HepG2 (cell line): ENCODE measurements at regions not wholly inside any gene's neighbourhood (a gene's known extent, or its start where the extent isn't known, plus 50 kb on each side); places are given as distances from the start of the nearest gene placed in this dataset.
A peak's percentile ranks its signal among the peaks of the same experiment; 100 is the strongest.

Experiments used
- ATAC-seq: fragments of 200-7000 bp; cut with Tn5 transposase; 3 replicates; pipeline ENCODE4 v1.9.1; 2020; ENCODE audit warnings: mild to moderate bottlenecking, moderate library complexity
- BruUV-seq: library from RNA; stranded (reverse); fragments of 400-500 nt; replicated peaks from 2 replicates; lab custom pipeline; 2021; lab: Mats Ljungman, UMichigan
- CTCF ChIA-PET: fragments of 300-600 bp; formaldehyde crosslinking; extraction: SDS; loops from one replicate; lab custom pipeline; 2021; ENCODE audit warnings: low total read pairs, inconsistent platforms, low intra/inter-chr PET ratio; lab: Yijun Ruan, JAX
- POLR2A ChIA-PET: fragments of 350-600 bp; sonication (Branson Sonifier 250); formaldehyde crosslinking; loops from one replicate; lab custom pipeline; 2020; ENCODE audit warnings: antibody characterized with exemption, inconsistent platforms; lab: Yijun Ruan, JAX
- DNase-seq: peaks from one replicate; pipeline ENCODE4 v3.0.0-alpha.2; 2015; ENCODE audit warnings: low spot score
- FAIRE-seq: peaks from 3 replicates; lab custom pipeline; 2011; peaks lifted over from hg19 to GRCh38; lab: Jason Lieb, UNC
- H2AFZ ChIP-seq: one replicate; pipeline ENCODE4 v1.6.1; 2011; ENCODE audit warnings: low read length, inconsistent platforms
- H3K27ac ChIP-seq: fragments of 300-600 bp; 3 replicates; pipeline ENCODE4 v1.8.0; 2011; ENCODE audit warnings: mixed run types, mild to moderate bottlenecking, mixed read lengths, low read length, inconsistent platforms; ENCODE audit not compliant: insufficient read depth; ENCODE audit errors: extremely low read length
- H3K27me3 ChIP-seq, 2 experiments: fragments of 200-600 bp in 1 of 2; 2 replicates in 1 of 2; 3 replicates in 1 of 2; pipeline versions ENCODE4 v1.6.0 to v1.8.0; 2011; ENCODE audit warnings: low read length in 2 of 2, mild to moderate bottlenecking in 2 of 2, moderate library complexity in 2 of 2, inconsistent platforms in 1 of 2; ENCODE audit not compliant: insufficient read depth in 2 of 2, control insufficient read depth in 1 of 2
- H3K36me3 ChIP-seq, 2 experiments: fragments of 200-600 bp in 1 of 2; replicated peaks in 1 of 2; 2 replicates in 1 of 2; 3 replicates in 1 of 2; pipeline versions ENCODE4 v1.5.1 to v1.8.0; 2011; ENCODE audit warnings: low read length in 2 of 2, inconsistent platforms in 1 of 2; ENCODE audit not compliant: insufficient read depth in 2 of 2, control insufficient read depth in 1 of 2
- H3K4me1 ChIP-seq: 2 replicates; pipeline ENCODE4 v1.5.1; 2012; ENCODE audit warnings: low read length, inconsistent platforms; ENCODE audit not compliant: insufficient read depth
- H3K4me2 ChIP-seq: 2 replicates; pipeline ENCODE4 v1.6.0; 2011; ENCODE audit warnings: low read depth, low read length, inconsistent platforms
- H3K4me3 ChIP-seq, 3 experiments: fragments of 200-600 bp in 1 of 3; sonication (generic), shearing (Covaris generic) in 1 of 3; replicated peaks in 1 of 3; 2 replicates each; pipeline ENCODE4 v1.5.1; 2011 to 2016; ENCODE audit warnings: low read length in 3 of 3, inconsistent platforms in 2 of 3, low read depth in 2 of 3, mild to moderate bottlenecking in 2 of 3, control low read depth in 1 of 3, mixed read lengths in 1 of 3; ENCODE audit not compliant: insufficient read depth in 1 of 3
- H3K79me2 ChIP-seq: one replicate; pipeline ENCODE4 v1.6.1; 2011; ENCODE audit warnings: low read length, inconsistent platforms; ENCODE audit not compliant: insufficient read depth
- H3K9ac ChIP-seq: 2 replicates; pipeline ENCODE4 v1.6.0; 2011; ENCODE audit warnings: mild to moderate bottlenecking, low read depth, low read length, inconsistent platforms; ENCODE audit not compliant: insufficient read depth
- H3K9me3 ChIP-seq: 2 replicates; pipeline ENCODE4 v1.5.1; 2012; ENCODE audit warnings: mild to moderate bottlenecking, low read length
- H4K20me1 ChIP-seq: 2 replicates; pipeline ENCODE4 v1.6.0; 2011; ENCODE audit warnings: inconsistent platforms, mild to moderate bottlenecking, low read length, moderate library complexity; ENCODE audit not compliant: insufficient read depth
- ARNTL ChIP-seq: sonication (generic); formaldehyde crosslinking; IDR thresholded peaks from 2 replicates; pipeline ENCODE4 v1.4.0; 2020; ENCODE audit warnings: mild to moderate bottlenecking, missing genetic modification reagents
- HNF4A ChIP-seq: sonication (generic); formaldehyde crosslinking; IDR thresholded peaks from 2 replicates; pipeline ENCODE4 v1.4.0; 2020; ENCODE audit warnings: missing genetic modification reagents
- KAT7 ChIP-seq: IDR thresholded peaks from 2 replicates; pipeline ENCODE4 v1.6.1; 2018; ENCODE audit warnings: borderline replicate concordance, missing compliant biosample characterization
- PTBP1 ChIP-seq: fragments of 200-400 bp; formaldehyde crosslinking; IDR thresholded peaks from 2 replicates; pipeline ENCODE4 v1.6.1; 2018; ENCODE audit warnings: low read length, low read depth; ENCODE audit not compliant: poor library complexity, severe bottlenecking
- SATB2 ChIP-seq: sonication (generic); formaldehyde crosslinking; IDR thresholded peaks from 2 replicates; pipeline ENCODE4 v1.5.0; 2020; ENCODE audit warnings: missing genetic modification reagents
- ZNF350 ChIP-seq: sonication (generic); formaldehyde crosslinking; IDR thresholded peaks from 2 replicates; pipeline ENCODE4 v1.4.0; 2020; ENCODE audit warnings: mild to moderate bottlenecking, low read depth, missing genetic modification reagents, borderline replicate concordance
- ZNF503 ChIP-seq: sonication (generic); formaldehyde crosslinking; IDR thresholded peaks from 2 replicates; pipeline ENCODE4 v1.4.0; 2020; ENCODE audit warnings: missing genetic modification reagents
- ZNF609 ChIP-seq: sonication (generic); formaldehyde crosslinking; IDR thresholded peaks from 2 replicates; pipeline ENCODE4 v1.4.0; 2020; ENCODE audit warnings: mild to moderate bottlenecking, missing genetic modification reagents, borderline replicate concordance
- ZNF672 ChIP-seq: sonication (generic); formaldehyde crosslinking; IDR thresholded peaks from 2 replicates; pipeline ENCODE4 v1.8.1; 2022; ENCODE audit warnings: missing genetic modification reagents
- WGBS: methylation state at CpG from one replicate; pipeline ENCODE4 v1.1.6; 2017; ENCODE audit warnings: low lambda C conversion rate; 5-methylcytosine and 5-hydroxymethylcytosine counted together
- in situ Hi-C: cut with HindIII; loops from 2 replicates; pipeline ENCODE4 v1.10.0; 2017; ENCODE audit warnings: low pct_unique_long_range_greater_than_20kb; ENCODE audit not compliant: extremely low pct_ligation_motif_present
- intact Hi-C: fragments of 100-400 bp; cut with micrococcal nuclease; formaldehyde crosslinking; loops from one replicate; pipeline ENCODE4 v1.10.0; 2022; ENCODE audit not compliant: unreplicated experiment

GRCh38 chr18:46325895-46326294 lies 221.7 kb downstream of the HAUS1 start (continued):
- TF ChIP-seq ZNF350 = no peak
- TF ChIP-seq, all 625 proteins: peak for 0

GRCh38 chr18:46329736-46330246 lies 225.6 kb downstream of the HAUS1 start:
- no peak for DNase-seq
- 16% methylated on average over 8 of the region's 8 CpGs for WGBS
- intact Hi-C loops (no loop called here), in situ Hi-C loops (no loop called here)
- FAIRE-seq = no peak
- H2AFZ ChIP-seq = no peak overlapping the region
- H3K79me2 ChIP-seq = no peaks in the 10 kb centered on the region
- TF ChIP-seq SATB2 (no peak), PTBP1 (no peak), ZNF672 (CRISPR knock-in tag) (no peak), ARNTL (CRISPR knock-in tag) (no peak)
- peaks cover 0 to 38% of the 10 kb centered on the region in 2 experiments; a peak in 4 of 5 replicates for H3K27me3 ChIP-seq
- no peaks in the 10 kb centered on the region for H3K36me3 ChIP-seq
- ChIA-PET CTCF (no interaction called here), POLR2A (no interaction called here)
- 0 out of 2 replicates have a peak, but pooled peaks cover 5% of the 10 kb centered on the region for H3K4me1 ChIP-seq
- H4K20me1 ChIP-seq = no peaks in the 10 kb centered on the region
- ATAC-seq = no peak
- H3K4me3 ChIP-seq = no peak overlapping the region
- no TSS peak for BruUV-seq
- H3K27ac ChIP-seq = no peak overlapping the region
- H3K9me3 ChIP-seq = no peaks in the 10 kb centered on the region
- H3K4me2 ChIP-seq = no peak overlapping the region
- H3K9ac ChIP-seq = no peak overlapping the region

GRCh38 chr18:46331316-46331715 lies 227.1 kb downstream of the HAUS1 start:
- WGBS = 0% methylated on average over 1 of the region's 1 CpG
- Histone ChIP-seq H3K27me3 (peaks cover 1 to 40% of the 10 kb centered on the region in 2 experiments; a peak in 4 of 5 replicates), H3K27ac (no peak overlapping the region), H3K9me3 (no peaks in the 10 kb centered on the region), H3K36me3 (no peaks in the 10 kb centered on the region), H3K4me2 (no peak overlapping the region), H3K79me2 (no peaks in the 10 kb centered on the region), H3K4me3 (no peak overlapping the region), H3K4me1 (0 out of 2 replicates have a peak, but pooled peaks cover 5% of the 10 kb centered on the region), H2AFZ (no peak overlapping the region), H3K9ac (no peak overlapping the region), H4K20me1 (no peaks in the 10 kb centered on the region)
- no peak for FAIRE-seq
- peak; percentile 15 for DNase-seq
- BruUV-seq = no TSS peak
- POLR2A ChIA-PET = no interaction called here
- intact Hi-C loops = no loop called here
- ATAC-seq = no peak
- CTCF ChIA-PET = no interaction called here
- in situ Hi-C loops = no loop called here
- no peak for TF ChIP-seq ZNF609 (CRISPR knock-in tag)
- 0 out of 2 replicates have a peak, but pooled peaks have one; percentile 10 for TF ChIP-seq HNF4A (CRISPR knock-in tag)
- no peak for TF ChIP-seq ZNF503
- TF ChIP-seq KAT7 (CRISPR knock-in tag) = no peak
